Lower lobe of right lung (tissue), 2 donors: ENCODE measurements at regions not wholly inside any gene's neighbourhood (a gene's known extent, or its start where the extent isn't known, plus 50 kb on each side); places are given as distances from the start of the nearest gene placed in this dataset.

ENCODE experiments used
- ATAC-seq, 2 donors: fragments of 200-7000 bp; cut with Tn5 transposase; one replicate each; pipeline ENCODE4 v1.9.1; 2020 to 2022; ENCODE audit warnings: mild to moderate bottlenecking in 2 of 2, moderate library complexity in 2 of 2
- DNase-seq: peaks from one replicate; pipeline ENCODE4 v3.0.0-alpha.2; 2020
- H3K27ac ChIP-seq: fragments of 200-600 bp; one replicate; pipeline ENCODE4 v1.8.0; 2022
- H3K27me3 ChIP-seq: fragments of 200-600 bp; one replicate; pipeline ENCODE4 v1.8.0; 2022; ENCODE audit warnings: low read depth
- H3K36me3 ChIP-seq: fragments of 200-600 bp; one replicate; pipeline ENCODE4 v1.8.0; 2022; ENCODE audit warnings: mild to moderate bottlenecking
- H3K4me1 ChIP-seq: fragments of 200-600 bp; one replicate; pipeline ENCODE4 v1.8.0; 2022
- H3K4me3 ChIP-seq: fragments of 200-600 bp; one replicate; pipeline ENCODE4 v1.8.0; 2022; ENCODE audit warnings: mild to moderate bottlenecking
- H3K9me3 ChIP-seq: fragments of 200-600 bp; one replicate; pipeline ENCODE4 v1.8.0; 2022
- intact Hi-C: fragments of 100-400 bp; cut with DNase I; formaldehyde crosslinking; loops from one replicate; pipeline ENCODE4 v1.11.0; 2022
- TF ChIP-seq, protein P1 (sequence below): fragments of 200-600 bp; IDR thresholded peaks from one replicate; pipeline ENCODE4 v1.8.0; 2022; ENCODE audit warnings: antibody characterized with exemption, mild to moderate bottlenecking
- donor health status: DM: no; HTN: yes; CAD: no; lungs with severe emphysema.

DNA sequence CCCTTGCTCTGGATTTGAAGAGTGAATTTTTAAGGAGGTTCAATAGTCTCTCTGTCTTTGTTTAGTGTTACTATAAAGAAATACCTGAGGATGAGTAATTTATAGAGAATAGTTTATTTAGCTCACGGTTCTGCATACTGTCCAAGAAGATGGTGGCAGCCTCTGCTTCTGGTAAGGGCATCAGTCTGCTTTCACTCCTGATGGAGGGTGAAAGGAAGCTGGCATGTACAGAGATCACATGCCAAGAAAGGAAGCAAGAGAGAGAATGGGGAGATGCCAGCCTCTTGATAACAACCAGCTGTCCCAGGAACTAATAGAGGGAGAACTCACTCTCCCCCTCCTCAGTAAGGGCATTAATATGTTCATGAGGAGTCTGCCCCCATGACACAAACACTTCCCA is 917.5 kb upstream of the GOT2 start:
- no peak for DNase-seq
- intact Hi-C loops = no loop called here

DNA sequence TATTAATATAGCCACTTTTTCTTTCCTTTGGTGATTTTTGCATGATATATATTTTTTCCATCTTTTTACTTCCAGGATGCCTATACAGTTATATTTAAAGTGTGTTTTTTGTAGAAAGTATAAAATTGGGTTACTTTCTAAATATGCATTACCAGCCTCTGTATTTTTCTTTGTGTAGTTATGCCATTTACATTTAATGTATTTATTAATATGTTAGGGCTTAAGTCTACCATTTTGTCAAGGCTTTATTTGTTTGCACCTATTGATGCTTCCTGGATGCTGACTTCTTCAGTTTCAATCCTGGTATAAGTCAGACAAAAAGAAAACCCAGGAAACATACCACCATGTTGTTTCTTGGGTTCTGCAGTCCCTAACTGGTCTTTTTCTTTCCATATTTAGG is 911.1 kb upstream of the GOT2 start:
- Histone ChIP-seq H3K36me3 (no peaks in the 10 kb centered on the region), H3K27me3 (no peaks in the 10 kb centered on the region), H3K9me3 (peaks cover 12% of the 10 kb centered on the region), H3K4me3 (no peak overlapping the region), H3K4me1 (no peaks in the 10 kb centered on the region), H3K27ac (no peak overlapping the region)
- TF ChIP-seq, protein P1, sequence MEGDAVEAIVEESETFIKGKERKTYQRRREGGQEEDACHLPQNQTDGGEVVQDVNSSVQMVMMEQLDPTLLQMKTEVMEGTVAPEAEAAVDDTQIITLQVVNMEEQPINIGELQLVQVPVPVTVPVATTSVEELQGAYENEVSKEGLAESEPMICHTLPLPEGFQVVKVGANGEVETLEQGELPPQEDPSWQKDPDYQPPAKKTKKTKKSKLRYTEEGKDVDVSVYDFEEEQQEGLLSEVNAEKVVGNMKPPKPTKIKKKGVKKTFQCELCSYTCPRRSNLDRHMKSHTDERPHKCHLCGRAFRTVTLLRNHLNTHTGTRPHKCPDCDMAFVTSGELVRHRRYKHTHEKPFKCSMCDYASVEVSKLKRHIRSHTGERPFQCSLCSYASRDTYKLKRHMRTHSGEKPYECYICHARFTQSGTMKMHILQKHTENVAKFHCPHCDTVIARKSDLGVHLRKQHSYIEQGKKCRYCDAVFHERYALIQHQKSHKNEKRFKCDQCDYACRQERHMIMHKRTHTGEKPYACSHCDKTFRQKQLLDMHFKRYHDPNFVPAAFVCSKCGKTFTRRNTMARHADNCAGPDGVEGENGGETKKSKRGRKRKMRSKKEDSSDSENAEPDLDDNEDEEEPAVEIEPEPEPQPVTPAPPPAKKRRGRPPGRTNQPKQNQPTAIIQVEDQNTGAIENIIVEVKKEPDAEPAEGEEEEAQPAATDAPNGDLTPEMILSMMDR = no peak
- DNase-seq = no peak
- no peak for ATAC-seq
- intact Hi-C loops = no loop called here

More for the DNA sequence above, 917.5 kb upstream of the GOT2 start:
- Histone ChIP-seq H3K27ac (no peak overlapping the region), H3K4me1 (no peaks in the 10 kb centered on the region), H3K36me3 (no peaks in the 10 kb centered on the region), H3K27me3 (no peaks in the 10 kb centered on the region), H3K9me3 (no peaks in the 10 kb centered on the region), H3K4me3 (no peak overlapping the region)
- ATAC-seq = no peak
- TF ChIP-seq, protein P1 = no peak

DNA sequence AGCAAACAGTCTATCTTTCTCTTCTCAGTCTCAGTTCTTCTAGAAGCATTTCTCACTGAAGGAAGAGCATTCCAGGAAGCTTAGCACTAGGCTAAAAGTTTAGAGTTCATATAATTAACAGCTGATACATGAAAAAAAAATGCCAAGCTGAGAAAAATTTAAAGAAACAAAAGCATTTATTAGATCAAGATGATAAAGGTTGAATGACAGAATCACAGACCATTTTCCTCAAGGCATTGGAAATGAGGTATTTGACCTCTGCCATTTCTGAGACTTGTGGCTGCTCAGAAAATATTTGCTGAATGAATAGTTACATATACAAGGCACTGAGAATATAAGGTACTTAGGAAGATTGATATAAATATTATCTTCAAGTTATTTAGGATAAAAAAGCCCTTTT is 901.6 kb upstream of the GOT2 start:
- TF ChIP-seq, protein P1 = no peak
- H3K27me3 ChIP-seq = no peaks in the 10 kb centered on the region
- no peak overlapping the region for H3K27ac ChIP-seq
- no peaks in the 10 kb centered on the region for H3K4me1 ChIP-seq
- intact Hi-C loops = no loop called here
- H3K4me3 ChIP-seq = no peak overlapping the region
- no peaks in the 10 kb centered on the region for H3K9me3 ChIP-seq
- DNase-seq (no peak), ATAC-seq (no peak)
- H3K36me3 ChIP-seq = no peaks in the 10 kb centered on the region

DNA sequence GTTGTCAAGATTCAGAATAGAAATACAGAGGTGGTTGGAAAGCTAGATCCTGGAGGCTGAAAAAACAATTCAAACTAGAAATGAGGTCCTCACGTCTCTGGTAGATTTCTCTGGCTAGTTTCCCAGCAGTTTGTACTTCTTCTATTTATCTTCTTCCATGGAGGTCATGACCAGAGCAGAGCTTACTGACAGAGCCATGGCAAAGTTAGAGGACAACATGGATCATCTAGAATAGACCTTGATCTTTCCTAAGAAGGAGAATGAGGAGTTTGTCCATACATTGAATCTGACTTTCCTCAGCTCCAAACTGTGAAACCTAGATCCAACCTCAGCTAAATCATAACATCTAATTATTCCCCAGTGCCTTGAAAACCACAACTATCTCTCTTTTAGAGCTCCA is 900.8 kb upstream of the GOT2 start:
- Histone ChIP-seq H3K27me3 (no peaks in the 10 kb centered on the region), H3K27ac (no peak overlapping the region), H3K36me3 (no peaks in the 10 kb centered on the region), H3K9me3 (no peaks in the 10 kb centered on the region), H3K4me3 (no peak overlapping the region), H3K4me1 (no peaks in the 10 kb centered on the region)
- TF ChIP-seq, protein P1 = no peak
- intact Hi-C loops = no loop called here
- no peak for DNase-seq
- ATAC-seq = no peak

DNA sequence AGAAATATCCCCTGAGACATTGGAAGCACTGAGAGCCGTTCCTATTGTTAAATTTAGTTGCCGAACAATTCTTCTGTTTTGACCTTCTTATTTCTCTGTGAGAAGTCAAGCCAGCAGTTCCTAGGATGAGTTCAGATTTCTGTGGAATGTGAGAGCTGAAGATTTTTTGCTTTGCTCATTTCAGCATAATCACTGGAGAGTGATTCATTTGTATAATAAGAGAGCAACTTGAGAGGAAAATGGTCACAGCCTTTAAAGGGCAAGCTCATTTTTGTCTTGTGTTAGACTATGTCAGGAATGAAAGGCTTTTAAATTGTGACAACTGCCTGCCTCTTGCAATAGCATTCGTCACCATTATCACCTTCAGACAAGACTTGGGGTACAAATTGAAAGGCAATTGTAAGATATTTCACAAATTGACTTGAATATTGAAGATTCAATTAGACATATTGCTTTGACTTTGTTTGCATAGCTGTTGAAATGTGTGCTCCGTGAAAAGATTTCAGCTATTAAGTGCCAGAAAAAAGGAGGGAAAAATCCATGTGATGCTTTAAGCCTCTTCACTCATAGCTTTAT is 900.0 kb upstream of the GOT2 start:
- ATAC-seq (no peak), DNase-seq (no peak)
- Histone ChIP-seq H3K4me3 (no peak overlapping the region), H3K4me1 (no peaks in the 10 kb centered on the region), H3K9me3 (no peaks in the 10 kb centered on the region), H3K27me3 (no peaks in the 10 kb centered on the region), H3K36me3 (no peaks in the 10 kb centered on the region), H3K27ac (no peak overlapping the region)
- TF ChIP-seq, protein P1 = no peak
- intact Hi-C loops = no loop called here
